GM18505 (cell line): ENCODE measurements at regions not wholly inside any gene's neighbourhood (a gene's known extent, or its start where the extent isn't known, plus 50 kb on each side); places are given as distances from the start of the nearest gene placed in this dataset.

Experiments
- ATAC-seq: cut with Tn5 transposase; IDR thresholded peaks from one replicate; pipeline ENCODE4 v1.9.1; 2021; ENCODE audit not compliant: unreplicated experiment
- POLR2A ChIP-seq: IDR thresholded peaks from 4 replicates; pipeline ENCODE4 v1.6.1; 2011; ENCODE audit warnings: borderline replicate concordance; ENCODE audit not compliant: insufficient read depth, insufficient read length; ENCODE audit errors: extremely low read depth

GRCh38 chr9:12065686-12066085, 627.5 kb upstream of the TYRP1 start:
- ATAC-seq: no peak
- no peak for TF ChIP-seq POLR2A

- no peak for TF ChIP-seq POLR2A
- ATAC-seq: no peak
Measured at GRCh38 chr9:12066455-12067035, 626.6 kb upstream of the TYRP1 start.

GRCh38 chr9:12069366-12069765, 623.8 kb upstream of the TYRP1 start:
- no peak for ATAC-seq
- no peak for TF ChIP-seq POLR2A

- ATAC-seq: no peak
- TF ChIP-seq POLR2A: no peak
Measured at GRCh38 chr9:12085399-12085798, 607.8 kb upstream of the TYRP1 start.

- TF ChIP-seq POLR2A: no peak
- no peak for ATAC-seq
Measured at GRCh38 chr9:12091865-12092527, 601.2 kb upstream of the TYRP1 start.

- ATAC-seq: no peak
- TF ChIP-seq POLR2A: no peak
Measured at GRCh38 chr9:12094046-12094445, 599.1 kb upstream of the TYRP1 start.

DNA sequence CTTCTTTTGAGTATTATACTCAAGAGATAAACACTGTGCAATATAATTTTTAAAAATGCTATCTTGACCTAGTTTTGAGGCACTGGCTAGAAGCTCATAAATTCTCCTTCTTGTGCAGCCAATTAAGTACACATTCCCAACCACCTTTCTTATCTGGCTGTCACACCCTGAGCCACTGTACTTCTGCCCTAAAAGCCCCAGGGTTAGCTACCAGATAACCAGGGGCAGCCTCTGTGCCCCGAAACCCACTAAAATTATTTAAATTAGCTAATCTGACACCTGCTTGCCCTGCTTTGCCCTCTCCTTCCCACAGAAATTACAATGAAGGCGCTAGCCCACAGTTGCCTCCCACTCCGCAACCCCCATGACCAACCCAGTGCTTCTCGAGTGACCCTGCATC, 597.3 kb upstream of the TYRP1 start:
- no peak for TF ChIP-seq POLR2A
- ATAC-seq: no peak

DNA sequence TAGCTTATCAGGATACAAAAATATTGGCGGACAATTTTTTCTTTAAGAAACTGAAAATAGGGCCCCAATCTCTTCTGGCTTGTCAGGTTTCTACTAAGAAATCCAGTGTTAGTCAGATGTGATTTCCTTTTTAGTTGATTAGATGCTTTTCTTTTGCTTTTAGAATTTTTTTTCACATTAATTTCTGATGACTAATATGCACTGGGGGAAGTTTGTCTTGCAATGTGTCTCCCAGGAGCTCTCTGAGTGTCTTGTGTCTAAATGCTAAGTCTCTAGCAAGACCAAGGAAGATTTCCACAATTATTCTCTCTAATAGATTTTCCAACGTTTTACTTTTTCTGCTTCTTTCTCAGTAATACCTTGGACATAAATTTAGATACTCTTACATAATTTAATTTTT, 559.8 kb upstream of the TYRP1 start:
- no peak for TF ChIP-seq POLR2A
- no peak for ATAC-seq

DNA sequence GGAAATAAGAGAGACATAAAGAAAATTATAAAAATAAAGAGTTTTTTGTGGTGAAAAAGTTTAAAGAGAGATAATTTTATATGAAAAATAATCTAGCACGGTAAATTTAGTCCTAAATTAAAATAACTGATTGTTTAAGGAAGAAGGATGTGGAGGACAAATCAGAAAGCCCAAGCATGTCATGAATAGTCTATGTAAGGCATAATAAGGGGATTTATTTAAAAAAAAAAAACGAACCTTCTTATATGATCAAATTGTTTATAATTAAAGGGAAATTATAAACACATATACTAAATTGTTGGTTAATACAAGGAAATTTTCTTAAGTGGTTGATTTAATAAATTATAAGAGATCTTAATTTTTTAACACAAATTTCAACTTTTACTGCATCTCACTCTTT, 551.8 kb upstream of the TYRP1 start:
- no peak for TF ChIP-seq POLR2A
- no peak for ATAC-seq

- TF ChIP-seq POLR2A: no peak
- ATAC-seq: no peak
Measured at GRCh38 chr9:12155401-12156134, 537.6 kb upstream of the TYRP1 start.

DNA sequence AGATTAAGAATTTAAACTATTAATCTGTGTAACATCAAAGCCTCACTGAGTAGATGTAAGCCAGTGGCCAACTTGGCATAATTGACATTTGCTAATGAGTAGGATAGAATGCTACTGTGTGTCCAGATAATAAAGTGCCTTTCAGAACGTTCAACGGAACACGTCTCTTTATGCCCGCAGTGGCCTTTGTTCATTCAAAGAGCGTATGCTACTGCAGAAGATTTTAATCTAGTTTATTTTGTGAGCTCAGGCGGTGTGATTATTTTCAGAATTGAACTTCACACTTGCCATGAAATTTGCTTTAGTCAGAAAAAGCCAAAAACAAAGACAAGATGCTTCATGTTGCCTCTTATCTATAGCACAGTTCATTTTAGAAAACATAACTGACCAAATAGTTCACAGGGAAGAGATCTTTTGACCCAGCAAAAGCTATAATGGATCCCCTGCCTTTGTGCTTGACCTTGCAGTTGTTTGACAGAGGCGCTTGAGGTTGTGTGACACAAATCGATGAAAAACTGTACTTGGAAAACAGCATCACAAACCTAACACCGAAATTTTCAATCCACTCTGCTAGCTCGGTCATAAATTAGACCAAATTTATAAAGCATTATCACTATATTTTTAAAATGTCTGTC, 530.9 kb upstream of the TYRP1 start:
- no peak for TF ChIP-seq POLR2A
- no peak for ATAC-seq

DNA sequence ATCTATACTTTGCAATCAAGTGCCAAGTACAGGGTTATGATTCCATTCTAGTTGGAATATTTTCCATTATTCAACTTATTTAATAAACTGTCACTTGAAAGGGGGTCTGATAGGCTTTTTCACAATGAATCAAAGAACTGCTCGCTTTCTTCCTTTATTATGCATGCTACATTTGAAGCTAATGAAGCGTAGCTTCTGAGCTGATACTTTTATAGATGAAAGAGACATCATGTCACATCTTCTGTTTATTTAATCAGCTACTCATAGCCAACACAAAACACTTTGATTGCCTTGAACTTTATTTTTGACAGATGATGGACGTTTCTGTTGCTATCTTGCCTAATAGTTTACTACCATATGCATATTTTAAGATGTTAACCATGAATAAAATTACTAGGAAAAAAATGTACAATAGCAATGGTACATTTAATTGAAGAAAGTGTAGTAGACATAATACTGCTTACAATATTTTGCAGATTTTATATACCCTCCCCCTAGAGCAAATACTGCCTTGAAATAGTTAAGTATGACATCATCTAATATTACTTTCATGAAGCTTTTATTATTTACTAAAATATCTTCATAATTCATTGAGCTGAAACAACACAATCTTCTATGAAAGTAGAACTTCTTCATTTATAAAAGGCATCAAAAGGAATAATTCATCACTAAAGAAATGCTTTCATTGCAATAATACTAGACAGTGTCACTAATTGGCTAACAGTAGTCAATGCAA, 529.3 kb upstream of the TYRP1 start:
- no peak for TF ChIP-seq POLR2A
- ATAC-seq: no peak

DNA sequence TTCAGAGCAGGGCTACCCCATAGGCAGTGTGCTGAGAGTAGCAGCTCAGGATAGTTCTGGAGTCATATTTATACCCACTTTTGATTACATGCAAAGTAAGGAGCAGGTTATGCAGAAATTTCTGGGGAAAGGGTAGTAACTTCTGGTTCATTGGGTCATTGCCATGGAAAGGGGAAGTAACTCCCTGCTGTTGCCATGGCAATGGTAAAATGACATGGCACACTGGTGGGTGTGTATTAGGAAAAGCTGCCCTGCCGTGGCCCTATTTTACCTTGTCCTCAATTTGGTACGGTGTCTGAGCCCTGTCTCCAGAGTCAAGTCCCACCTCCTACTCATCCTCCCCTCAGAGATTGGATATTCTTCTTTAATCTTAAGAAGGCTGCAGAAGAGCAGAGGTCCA, 526.7 kb upstream of the TYRP1 start:
- TF ChIP-seq POLR2A: no peak
- no peak for ATAC-seq
